Thyroid gland (tissue), 4 donors: ENCODE measurements at regions not wholly inside any gene's neighbourhood (a gene's known extent, or its start where the extent isn't known, plus 50 kb on each side); places are given as distances from the start of the nearest gene placed in this dataset.

Experiments
- DNase-seq, 2 donors: peaks; one replicate each; pipeline ENCODE4 v3.0.0-alpha.2; 2019
- H3K27ac ChIP-seq, 3 donors: fragments of 200-600 bp; sonication (generic); 1 replicate in 2 of 3; 2 replicates in 1 of 3; pipeline ENCODE4 v1.5.1; 2016 to 2019; ENCODE audit warnings: mild to moderate bottlenecking in 1 of 3, moderate library complexity in 1 of 3
- H3K27me3 ChIP-seq: fragments of 200-600 bp; sonication (generic); one replicate; pipeline ENCODE4 v1.5.1; 2019
- H3K36me3 ChIP-seq, 2 donors: fragments of 200-600 bp; sonication (generic); one replicate each; pipeline ENCODE4 v1.5.1; 2016 to 2019
- H3K4me1 ChIP-seq, 2 donors: fragments of 200-600 bp; sonication (generic); one replicate each; pipeline ENCODE4 v1.5.1; 2017 to 2019
- H3K4me3 ChIP-seq, 3 donors: fragments of 200-600 bp; sonication (generic); replicated peaks in 1 of 3; 1 replicate in 2 of 3; 2 replicates in 1 of 3; pipeline ENCODE4 v1.5.1; 2016; ENCODE audit warnings: mild to moderate bottlenecking in 1 of 3
- H3K9me3 ChIP-seq: fragments of 200-600 bp; sonication (generic); one replicate; pipeline ENCODE4 v1.5.1; 2017
- POLR2A ChIP-seq, 2 donors: fragments of 450-650 bp; IDR thresholded peaks; one replicate each; pipeline ENCODE4 v1.6.1; 2017; ENCODE audit warnings: antibody characterized with exemption in 2 of 2, mild to moderate bottlenecking in 2 of 2, moderate library complexity in 1 of 2
- WGBS, 2 donors: methylation state at CpG; one replicate each; pipeline ENCODE4 v1.1.5; 2017; 5-methylcytosine and 5-hydroxymethylcytosine counted together
- intact Hi-C: fragments of 100-400 bp; cut with DNase I; formaldehyde crosslinking; loops from one replicate; pipeline ENCODE4 v1.15.1; 2023
- TF ChIP-seq, protein P1 (sequence below), 6 experiments: fragments of 200-600 bp in 3 of 6; fragments of 450-650 bp in 3 of 6; sonication (generic) in 3 of 6; IDR thresholded peaks; one replicate each; pipeline ENCODE4 v1.5.1; 2016 to 2019; ENCODE audit warnings: antibody characterized with exemption in 6 of 6, mild to moderate bottlenecking in 2 of 6, inconsistent platforms in 1 of 6, moderate library complexity in 1 of 6

GRCh38 chr18:70994116-70994515 lies 705.3 kb downstream of the SOCS6 start:
- no peak for TF ChIP-seq POLR2A (IDR thresholded peaks at IDR 0.05)
- DNase-seq: no peak
- Histone ChIP-seq H3K4me3 (no peak overlapping the region), H3K27me3 (no peaks in the 10 kb centered on the region), H3K27ac (no peak overlapping the region), H3K9me3 (no peaks in the 10 kb centered on the region), H3K36me3 (no peaks in the 10 kb centered on the region), H3K4me1 (no peaks in the 10 kb centered on the region)
- intact Hi-C loops: no loop called here
- 67 to 74% methylated on average over 3 of the region's 3 CpGs for WGBS, 2 donors

GRCh38 chr18:70991577-70991976 lies 702.7 kb downstream of the SOCS6 start:
- no peaks in the 10 kb centered on the region for H3K9me3 ChIP-seq
- TF ChIP-seq, protein P1, sequence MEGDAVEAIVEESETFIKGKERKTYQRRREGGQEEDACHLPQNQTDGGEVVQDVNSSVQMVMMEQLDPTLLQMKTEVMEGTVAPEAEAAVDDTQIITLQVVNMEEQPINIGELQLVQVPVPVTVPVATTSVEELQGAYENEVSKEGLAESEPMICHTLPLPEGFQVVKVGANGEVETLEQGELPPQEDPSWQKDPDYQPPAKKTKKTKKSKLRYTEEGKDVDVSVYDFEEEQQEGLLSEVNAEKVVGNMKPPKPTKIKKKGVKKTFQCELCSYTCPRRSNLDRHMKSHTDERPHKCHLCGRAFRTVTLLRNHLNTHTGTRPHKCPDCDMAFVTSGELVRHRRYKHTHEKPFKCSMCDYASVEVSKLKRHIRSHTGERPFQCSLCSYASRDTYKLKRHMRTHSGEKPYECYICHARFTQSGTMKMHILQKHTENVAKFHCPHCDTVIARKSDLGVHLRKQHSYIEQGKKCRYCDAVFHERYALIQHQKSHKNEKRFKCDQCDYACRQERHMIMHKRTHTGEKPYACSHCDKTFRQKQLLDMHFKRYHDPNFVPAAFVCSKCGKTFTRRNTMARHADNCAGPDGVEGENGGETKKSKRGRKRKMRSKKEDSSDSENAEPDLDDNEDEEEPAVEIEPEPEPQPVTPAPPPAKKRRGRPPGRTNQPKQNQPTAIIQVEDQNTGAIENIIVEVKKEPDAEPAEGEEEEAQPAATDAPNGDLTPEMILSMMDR (IDR thresholded peaks at IDR 0.05): no peak
- TF ChIP-seq POLR2A (IDR thresholded peaks at IDR 0.05): no peak
- H3K4me1 ChIP-seq: no peaks in the 10 kb centered on the region
- H3K27me3 ChIP-seq: no peaks in the 10 kb centered on the region
- H3K36me3 ChIP-seq: no peaks in the 10 kb centered on the region
- no peak for DNase-seq
- intact Hi-C loops: no loop called here
- H3K4me3 ChIP-seq: no peak overlapping the region
- H3K27ac ChIP-seq: no peak overlapping the region

DNA sequence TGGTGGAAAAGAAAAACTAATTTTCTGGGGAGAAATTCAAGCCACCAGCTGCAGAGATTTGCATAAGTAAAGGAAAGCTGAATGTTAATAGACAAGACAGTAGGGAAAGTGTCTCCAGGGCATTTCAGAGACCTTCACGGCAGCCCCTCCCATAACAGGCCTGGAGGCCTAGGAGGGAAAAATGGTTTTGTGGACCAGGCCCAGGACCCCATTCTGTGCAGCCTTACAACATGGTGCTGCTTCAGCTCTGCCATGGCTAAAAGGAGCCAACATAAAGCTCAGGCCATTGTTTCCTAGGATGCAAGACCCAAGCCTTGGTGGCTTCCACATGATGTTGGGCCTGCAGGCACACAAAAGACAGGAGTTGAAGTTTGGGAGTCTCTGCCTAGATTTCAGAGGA lies 697.1 kb downstream of the SOCS6 start:
- intact Hi-C loops: no loop called here
- TF ChIP-seq, protein P1 (IDR thresholded peaks at IDR 0.05): no peak
- TF ChIP-seq POLR2A (IDR thresholded peaks at IDR 0.05): no peak
- H3K9me3 ChIP-seq: no peaks in the 10 kb centered on the region

DNA sequence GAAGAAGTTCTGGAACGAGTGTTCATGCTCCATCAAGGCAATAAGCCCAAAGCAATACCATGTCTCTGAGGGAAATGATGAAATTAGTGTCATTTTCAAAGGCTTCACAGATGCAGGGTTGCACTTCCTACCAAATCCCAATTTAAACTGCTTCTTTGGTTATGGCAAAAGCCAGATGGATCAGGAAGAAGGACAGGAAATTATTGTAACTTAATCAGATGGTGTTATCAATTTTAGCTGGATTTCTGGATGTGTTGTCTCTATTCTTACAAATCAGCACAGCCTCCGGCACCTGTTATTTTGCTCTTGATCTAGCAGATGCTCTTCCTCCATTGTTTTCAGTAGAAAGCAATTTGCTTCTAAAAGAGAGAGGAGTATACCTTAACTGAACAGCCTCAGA lies 693.4 kb downstream of the SOCS6 start:
- H3K9me3 ChIP-seq: no peaks in the 10 kb centered on the region
- 73 to 77% methylated on average over 2 of the region's 2 CpGs for WGBS, 2 donors
- no peaks in the 10 kb centered on the region for H3K4me1 ChIP-seq
- H3K27me3 ChIP-seq: no peaks in the 10 kb centered on the region
- H3K27ac ChIP-seq: no peak overlapping the region
- H3K4me3 ChIP-seq: no peak overlapping the region
- TF ChIP-seq, protein P1 (IDR thresholded peaks at IDR 0.05): no peak
- TF ChIP-seq POLR2A (IDR thresholded peaks at IDR 0.05): no peak
- intact Hi-C loops: no loop called here
- no peaks in the 10 kb centered on the region for H3K36me3 ChIP-seq
- no peak for DNase-seq

More for the DNA sequence above, 697.1 kb downstream of the SOCS6 start:
- Histone ChIP-seq H3K27me3 (no peaks in the 10 kb centered on the region), H3K4me1 (no peaks in the 10 kb centered on the region), H3K4me3 (no peak overlapping the region), H3K36me3 (no peaks in the 10 kb centered on the region), H3K27ac (no peak overlapping the region)
- DNase-seq: no peak
- 79 to 85% methylated on average over 1 of the region's 1 CpG for WGBS, 2 donors

DNA sequence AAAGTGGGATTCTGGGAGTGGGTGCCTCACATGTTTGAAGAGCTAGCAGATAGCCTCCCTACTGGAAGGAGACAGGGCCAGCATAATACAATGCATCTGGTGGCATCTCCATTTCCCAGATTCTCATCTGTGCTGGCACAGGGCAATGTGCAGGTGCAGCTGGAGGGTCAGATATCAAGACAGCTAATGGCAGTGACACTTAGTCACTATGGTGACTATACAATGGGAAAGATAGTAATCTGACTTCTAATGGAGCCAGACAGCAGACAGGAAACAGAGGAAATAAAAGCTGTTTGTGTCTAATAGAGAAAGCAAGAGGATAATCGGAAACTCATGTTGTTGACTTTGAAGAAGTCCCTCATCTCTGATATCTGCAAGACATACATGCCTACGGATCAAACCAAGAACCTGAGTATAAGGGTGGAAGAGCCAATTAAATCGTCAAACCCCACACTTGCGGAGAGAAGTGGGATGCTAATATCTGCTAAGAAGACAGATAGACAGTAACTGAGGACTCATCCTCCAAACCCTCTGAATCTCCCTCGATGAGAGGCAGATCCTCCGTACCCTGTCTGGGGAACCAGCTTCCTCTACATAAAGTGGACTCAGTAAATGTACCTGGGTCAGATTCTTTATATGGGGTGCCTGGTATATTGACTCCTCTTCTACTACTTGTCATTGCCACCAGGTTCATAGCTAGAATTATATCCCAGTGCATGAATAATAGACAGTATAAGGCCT lies 692.7 kb downstream of the SOCS6 start:
- intact Hi-C loops: no loop called here
- H3K9me3 ChIP-seq: no peaks in the 10 kb centered on the region

More for the DNA sequence above, 692.7 kb downstream of the SOCS6 start:
- no peak for TF ChIP-seq POLR2A (IDR thresholded peaks at IDR 0.05)
- TF ChIP-seq, protein P1 (IDR thresholded peaks at IDR 0.05): no peak
- Histone ChIP-seq H3K36me3 (no peaks in the 10 kb centered on the region), H3K27me3 (no peaks in the 10 kb centered on the region), H3K4me3 (no peak overlapping the region), H3K4me1 (no peaks in the 10 kb centered on the region), H3K27ac (no peak overlapping the region)
- no peak for DNase-seq
- WGBS, 2 donors: 74 to 79% methylated on average over 6 of the region's 6 CpGs
